HG03045 (cell line): ENCODE measurements at regions not wholly inside any gene's neighbourhood (a gene's known extent, or its start where the extent isn't known, plus 50 kb on each side); places are given as distances from the start of the nearest gene placed in this dataset.

Source experiments
- ATAC-seq: cut with Tn5 transposase; IDR thresholded peaks from one replicate; pipeline ENCODE4 v1.9.1; 2021; ENCODE audit warnings: mild to moderate bottlenecking, moderate library complexity; ENCODE audit not compliant: unreplicated experiment

DNA sequence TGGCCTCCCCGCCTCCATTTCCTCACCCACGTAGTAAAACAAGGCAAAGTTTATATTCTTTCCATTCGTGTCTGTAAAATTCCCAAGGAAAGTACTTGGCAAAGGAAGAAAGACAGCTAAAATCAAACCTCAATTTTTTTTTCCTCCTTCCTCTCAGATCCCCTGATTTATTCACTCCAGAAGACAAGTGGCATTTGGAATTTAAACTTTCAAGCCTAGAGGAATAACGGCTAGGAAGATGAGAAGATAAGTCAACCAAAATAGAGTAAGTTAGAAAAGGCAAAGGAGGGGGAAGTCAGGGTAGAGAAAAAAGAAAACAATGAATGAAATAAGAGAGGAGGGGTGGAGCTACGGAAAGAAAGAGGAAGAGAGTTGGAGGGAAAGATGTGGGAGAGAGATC is 198.9 kb upstream of the PIK3C3 start:
- no peak for ATAC-seq

GRCh38 chr18:41754332-41754731 is 200.7 kb upstream of the PIK3C3 start:
- no peak for ATAC-seq

- ATAC-seq: no peak
These were observed 201.2 kb upstream of the PIK3C3 start for GRCh38 chr18:41753826-41754225.

DNA sequence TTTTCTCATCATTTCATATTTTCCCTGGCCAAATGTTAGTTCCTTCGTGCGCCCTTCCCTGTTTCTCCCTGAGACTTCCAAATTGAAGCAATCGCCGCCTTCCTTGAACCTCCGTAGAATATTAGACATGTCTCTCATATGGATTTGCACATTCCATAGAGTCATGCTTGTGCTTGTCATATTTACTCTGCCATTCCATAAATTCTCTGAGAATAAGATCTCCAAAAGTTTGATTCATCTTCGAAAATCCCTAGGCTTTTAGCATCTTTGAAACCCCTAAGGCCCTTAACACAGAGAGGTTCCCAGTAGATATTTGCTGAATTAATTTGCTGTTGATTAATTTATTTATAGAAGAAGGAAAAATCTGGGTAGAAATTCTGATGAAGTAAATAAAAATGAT is 202.2 kb upstream of the PIK3C3 start:
- ATAC-seq: no peak

DNA sequence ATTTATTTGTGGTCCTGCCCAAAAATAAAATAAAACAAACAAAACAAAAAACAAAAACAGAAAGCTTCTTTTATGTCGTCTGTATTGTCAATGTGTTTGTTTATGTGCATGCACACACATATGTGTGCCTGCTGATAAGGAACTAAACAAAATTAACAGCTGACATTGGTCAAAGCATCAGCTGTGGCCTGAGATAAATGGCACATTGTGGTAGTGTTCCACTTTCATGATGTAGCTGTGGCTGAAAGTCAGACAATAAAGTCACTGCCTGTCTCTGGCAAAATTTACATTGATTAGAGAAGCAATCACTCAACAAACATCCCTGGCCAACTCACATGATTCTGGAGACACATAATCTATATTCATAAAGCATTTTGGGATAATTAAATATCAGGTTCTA is 203.4 kb upstream of the PIK3C3 start:
- no peak for ATAC-seq

GRCh38 chr18:41751161-41751560 is 203.9 kb upstream of the PIK3C3 start:
- no peak for ATAC-seq

- ATAC-seq: no peak
These were observed 207.3 kb upstream of the PIK3C3 start for GRCh38 chr18:41747723-41748242.

- ATAC-seq: no peak
These were observed 209.6 kb upstream of the PIK3C3 start for GRCh38 chr18:41745166-41746049.

DNA sequence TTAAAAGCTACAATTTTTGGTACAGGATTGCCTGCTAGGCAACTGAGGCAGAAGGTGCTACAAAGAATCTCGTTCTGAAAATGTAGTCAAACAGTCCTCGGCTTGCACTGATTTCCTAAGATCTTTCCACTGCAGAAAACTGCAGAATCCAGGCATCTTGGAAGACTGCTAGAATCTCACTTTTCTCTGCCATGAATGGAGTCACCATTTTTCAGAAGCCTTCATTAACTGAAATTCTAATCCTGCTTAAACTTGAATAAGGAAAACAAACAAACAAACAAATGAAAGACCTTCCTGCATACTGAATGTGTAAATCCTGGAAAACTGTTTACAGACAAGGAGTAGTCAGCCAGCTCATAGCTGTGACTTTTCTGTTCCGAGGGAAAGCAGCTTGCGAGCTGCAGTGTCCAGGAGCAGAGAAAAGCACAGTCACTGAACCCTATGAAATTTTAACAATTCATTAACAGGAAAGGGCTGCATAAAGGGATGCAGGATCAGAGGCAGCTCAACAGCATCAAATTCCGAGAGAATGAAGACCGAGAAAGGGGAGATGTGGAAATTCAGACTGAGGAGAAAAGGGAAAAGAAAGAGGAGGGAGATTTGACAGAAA is 210.5 kb upstream of the PIK3C3 start:
- no peak for ATAC-seq

- ATAC-seq: no peak
These were observed 217.8 kb upstream of the PIK3C3 start for GRCh38 chr18:41737218-41737617.

- no peak for ATAC-seq
These were observed 220.1 kb upstream of the PIK3C3 start for GRCh38 chr18:41734917-41735316.

DNA sequence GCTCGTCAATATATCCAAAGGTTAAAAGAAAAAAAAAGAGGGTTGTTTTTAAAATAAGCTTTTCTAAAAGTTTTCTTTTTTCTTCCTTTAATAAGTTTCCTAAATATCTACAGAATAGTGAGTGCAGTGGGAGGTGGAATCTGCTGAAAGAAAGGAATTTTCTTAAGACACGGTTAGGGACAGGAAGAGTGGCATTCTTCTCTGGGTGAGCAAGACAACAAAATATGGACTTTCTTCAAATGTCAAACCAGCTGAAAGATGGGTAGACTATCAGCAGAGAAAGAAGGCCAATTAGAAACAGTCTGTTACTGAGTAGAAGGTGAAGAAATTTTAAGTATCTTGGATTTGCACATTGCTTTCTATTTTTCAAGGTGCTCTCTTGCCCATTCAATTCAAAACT is 222.7 kb upstream of the PIK3C3 start:
- no peak for ATAC-seq

DNA sequence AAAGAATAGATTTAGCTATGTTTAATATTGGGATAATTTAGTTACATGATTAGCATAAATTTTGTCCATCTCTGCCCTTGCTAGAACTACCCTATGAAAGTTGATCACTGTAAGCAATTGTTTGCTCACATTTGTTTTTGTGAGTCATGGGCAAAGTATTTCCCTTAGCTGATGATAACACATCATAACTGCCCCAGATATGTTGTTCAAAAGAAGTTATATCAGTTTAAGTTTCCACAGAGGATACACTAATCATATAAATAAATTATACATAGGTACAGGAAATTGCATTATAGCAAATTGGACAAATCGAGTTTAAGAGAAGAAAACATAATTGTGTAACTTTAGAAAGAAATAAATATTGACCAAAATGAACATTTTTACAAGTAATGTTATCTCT is 223.2 kb upstream of the PIK3C3 start:
- ATAC-seq: no peak

- no peak for ATAC-seq
These were observed 230.8 kb upstream of the PIK3C3 start for GRCh38 chr18:41724195-41724594.

- no peak for ATAC-seq
These were observed 233.8 kb upstream of the PIK3C3 start for GRCh38 chr18:41721103-41721790.

- ATAC-seq: no peak
These were observed 234.8 kb upstream of the PIK3C3 start for GRCh38 chr18:41720226-41720625.

DNA sequence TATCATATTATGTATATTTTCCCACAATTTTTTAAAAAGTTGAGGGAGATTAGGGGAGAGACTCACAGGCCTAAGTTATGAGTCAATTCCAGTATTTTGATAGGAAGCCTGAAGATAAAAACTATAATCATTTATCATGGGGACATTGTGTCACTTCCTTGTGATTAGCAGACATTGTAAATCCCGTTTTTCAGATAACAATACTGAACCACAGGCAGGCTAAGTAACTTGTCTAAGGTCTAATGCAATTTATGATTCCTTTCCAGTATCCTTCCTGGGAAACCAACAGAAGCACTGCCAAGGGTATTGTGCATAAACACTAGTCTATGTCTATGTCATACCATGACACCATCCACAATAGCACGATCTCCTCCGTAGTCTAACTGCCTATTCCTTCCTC is 235.2 kb upstream of the PIK3C3 start:
- ATAC-seq: no peak

DNA sequence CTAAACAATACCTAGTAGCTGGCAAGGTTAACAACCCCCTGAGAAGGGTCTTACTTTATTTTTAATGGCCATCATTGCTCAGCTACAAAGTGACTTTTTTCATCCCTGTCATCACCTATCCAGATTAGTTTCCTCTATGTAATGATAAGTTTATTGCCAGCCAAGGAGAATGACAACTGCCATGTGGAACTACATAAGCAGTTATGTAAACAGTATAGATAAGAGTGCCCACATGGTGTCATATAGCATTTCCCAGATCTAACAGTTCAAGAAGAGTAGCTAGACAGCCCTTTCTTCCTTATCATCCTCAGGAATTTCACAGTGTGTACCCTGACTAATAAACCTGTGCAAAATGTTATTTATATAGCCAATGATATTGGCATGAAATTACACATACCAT is 240.2 kb upstream of the PIK3C3 start:
- no peak for ATAC-seq

GRCh38 chr18:41713969-41714825 is 240.8 kb upstream of the PIK3C3 start:
- no peak for ATAC-seq

- no peak for ATAC-seq
These were observed 248.7 kb upstream of the PIK3C3 start for GRCh38 chr18:41706301-41706700.
